NCI-H146 treated with DMSO at 0.1 percent for 48 hours (cell line): ENCODE measurements at regions not wholly inside any gene's neighbourhood (a gene's known extent, or its start where the extent isn't known, plus 50 kb on each side); places are given as distances from the start of the nearest gene placed in this dataset.
"Not testable (repeated sequence)": the region's sequence is repeated elsewhere in the genome, so short reads cannot be mapped to it uniquely, and the experiment has no call there.

Source experiments
- DNase-seq: peaks from one replicate; lab custom pipeline; 2025; ENCODE audit not compliant: unreplicated experiment; lab: John Stamatoyannopoulos, UW

DNA sequence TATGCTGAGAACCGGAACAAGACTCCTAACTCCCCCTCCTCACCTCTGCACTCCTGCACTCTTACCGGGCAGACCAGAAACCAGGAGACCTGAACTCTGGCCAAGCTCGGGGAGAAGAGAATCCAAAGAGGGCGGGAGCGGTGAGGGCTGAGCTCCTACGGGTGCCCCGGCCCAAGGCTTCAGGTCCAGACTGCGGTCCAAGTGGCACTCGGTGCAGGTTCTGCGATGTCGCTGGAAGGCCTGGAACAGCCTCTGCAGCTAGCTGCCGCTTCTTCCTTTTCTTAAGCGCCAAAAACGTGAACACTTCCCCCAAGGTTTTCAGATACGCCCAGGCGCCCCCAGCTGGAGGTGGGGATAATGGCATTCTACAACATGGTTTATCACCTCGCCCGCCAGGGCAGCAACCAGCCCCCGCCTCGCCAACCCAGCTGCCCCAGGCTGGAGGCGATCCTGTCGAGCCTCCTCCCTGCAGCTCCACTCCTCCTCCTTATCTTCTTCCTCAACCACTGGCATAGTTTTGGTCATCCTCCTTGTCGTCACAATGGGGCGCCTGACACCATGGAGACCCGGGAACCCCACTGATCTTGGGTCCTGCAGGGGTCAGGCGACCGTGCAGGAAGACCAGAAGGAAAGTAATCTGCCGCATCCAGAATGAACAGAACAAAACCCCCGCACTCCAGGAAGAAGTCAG, 1735.9 kb downstream of the TP53TG3F start:
- no peak for DNase-seq

DNA sequence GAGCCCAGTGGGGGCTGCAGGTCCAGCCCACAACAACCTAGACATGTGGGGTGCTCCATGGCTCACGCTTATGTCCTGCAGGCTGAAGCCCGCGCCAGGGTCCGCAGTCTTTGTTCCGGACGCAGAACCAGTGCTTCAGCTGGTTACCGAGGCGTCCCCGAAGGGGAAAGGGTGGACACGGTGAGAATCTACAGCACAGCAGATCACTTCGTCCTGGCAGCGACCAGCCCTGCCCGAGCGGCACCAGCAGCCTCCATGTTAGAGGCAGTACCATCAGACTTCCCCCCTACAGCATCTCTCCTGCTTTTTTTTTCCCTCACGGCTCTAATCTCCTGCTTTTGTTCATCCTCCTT, 1736.4 kb downstream of the TP53TG3F start:
- no peak for DNase-seq

DNA sequence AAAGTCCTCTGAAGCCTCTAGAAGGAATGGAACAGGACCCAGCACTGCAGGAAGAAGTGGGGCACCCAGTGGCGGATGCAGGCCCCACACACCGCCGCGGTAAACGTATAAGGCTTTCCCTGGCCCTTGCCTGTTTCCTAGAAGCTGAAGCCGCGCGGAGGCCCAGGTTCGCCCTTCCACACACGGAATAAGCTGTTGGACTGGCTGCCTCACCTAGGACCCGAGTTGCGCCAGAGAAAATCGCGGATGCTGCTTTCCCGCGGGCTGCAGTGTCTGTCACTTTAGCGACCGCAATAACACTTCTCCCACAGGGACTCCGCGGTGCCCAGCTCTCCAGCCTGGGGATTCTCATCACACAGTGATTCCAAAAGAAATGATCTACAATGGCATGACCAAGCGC, 1736.9 kb downstream of the TP53TG3F start:
- DNase-seq = no peak

DNA sequence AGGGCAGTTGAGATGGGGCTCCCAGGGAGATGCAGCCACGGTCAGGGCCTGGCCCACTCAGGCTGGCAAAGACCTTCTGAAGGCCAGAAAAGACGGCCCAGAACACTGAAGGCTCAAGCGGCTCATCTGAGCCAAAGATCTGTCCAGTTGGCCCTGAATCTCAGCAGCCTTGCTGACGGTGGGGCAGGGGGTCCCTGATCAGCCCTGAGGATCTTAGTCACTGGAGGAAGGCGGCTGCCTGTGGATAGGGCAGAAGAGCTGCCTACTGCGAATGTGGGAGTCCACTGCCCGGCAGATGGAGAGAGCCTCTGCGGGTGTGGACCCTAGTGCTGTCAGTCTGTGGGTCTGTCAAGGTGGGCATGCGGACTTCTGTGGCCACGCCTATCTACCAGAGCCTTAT, 1738.2 kb downstream of the TP53TG3F start:
- no peak for DNase-seq

DNA sequence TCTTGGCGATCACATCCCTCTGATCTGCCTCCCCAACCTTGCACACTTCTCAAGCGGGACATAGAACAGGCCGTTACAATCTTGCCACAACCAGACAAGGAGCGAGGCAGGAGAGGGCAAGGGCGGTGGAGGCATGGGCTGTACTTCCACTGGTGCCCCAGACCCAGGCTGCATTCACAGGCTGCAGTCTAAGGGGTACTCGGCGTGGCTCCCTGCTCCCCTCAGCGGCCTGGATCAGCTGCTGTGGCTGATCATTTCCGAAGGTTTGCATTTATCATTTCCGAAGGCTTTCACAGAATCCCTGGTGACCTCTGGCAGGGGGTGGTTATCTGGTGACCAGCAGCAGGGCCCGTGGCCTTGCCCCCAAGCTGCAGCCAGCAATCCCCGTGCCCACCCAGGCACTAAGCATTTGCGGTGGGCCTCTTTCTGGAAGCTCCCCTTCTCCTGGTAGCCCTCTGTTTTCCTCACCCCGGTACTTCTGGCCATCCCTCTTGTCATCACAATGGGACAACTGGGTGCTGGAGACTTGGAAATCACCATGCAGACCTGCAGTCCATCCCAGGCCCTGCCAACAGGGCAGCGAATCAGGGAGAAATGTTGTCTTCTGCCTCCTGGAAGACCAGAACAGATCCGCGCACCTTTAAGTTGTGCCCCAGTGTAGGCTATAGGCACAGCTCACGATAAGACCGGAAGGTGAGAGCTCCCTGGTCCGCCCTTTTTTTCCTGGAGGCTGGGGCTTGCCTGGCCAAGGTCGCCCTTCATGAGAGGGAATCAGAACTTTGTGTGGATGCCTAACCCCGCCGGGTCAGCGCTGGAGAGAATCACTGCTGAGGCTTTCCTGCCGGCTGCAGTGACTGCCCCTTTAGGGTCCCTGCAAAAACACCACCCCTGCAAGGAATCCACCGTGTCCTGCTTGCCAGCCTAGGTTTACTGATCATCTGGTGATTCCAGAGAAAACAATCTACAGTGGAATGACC, 1739.1 kb downstream of the TP53TG3F start:
- DNase-seq = no peak

DNA sequence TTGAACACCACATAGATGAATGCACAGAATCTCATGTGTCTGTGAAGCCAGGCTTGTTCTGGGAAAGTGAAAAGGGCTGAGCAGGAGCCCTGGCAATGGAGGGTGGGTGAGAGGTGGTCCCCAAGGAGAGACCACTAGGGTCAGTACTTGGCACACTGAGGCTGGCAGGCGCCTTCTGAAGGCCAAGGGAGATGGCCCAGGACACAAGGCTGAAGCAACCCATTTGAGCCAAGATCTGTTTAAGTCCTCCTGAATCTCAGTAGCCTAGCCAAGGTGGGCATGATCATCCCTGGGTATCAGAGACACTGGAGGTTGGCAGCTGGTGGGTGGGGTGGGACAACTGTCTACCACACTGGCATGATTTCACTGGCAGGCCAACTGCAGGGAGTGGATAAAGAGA, 1741.2 kb downstream of the TP53TG3F start:
- no peak for DNase-seq

DNA sequence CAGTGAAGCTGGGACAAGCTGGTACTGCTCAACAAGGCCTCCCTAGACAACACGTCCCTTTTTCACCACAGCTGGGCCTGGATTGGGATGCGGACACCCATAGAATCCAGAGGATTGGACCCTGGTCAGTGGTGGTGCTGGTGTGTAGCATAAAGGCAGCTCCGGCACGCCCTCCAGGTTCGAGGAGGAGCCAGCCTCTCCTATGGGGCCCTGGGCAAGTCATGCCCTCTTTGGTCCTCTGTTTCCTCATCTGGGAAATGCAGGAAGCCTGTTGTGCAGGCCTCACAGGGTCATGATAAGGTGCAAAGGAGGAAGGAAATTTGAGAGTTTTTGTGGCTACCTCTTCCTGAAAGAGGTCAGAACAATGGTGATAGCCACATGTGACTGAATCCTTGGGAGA, 1741.7 kb downstream of the TP53TG3F start:
- DNase-seq = no peak

DNA sequence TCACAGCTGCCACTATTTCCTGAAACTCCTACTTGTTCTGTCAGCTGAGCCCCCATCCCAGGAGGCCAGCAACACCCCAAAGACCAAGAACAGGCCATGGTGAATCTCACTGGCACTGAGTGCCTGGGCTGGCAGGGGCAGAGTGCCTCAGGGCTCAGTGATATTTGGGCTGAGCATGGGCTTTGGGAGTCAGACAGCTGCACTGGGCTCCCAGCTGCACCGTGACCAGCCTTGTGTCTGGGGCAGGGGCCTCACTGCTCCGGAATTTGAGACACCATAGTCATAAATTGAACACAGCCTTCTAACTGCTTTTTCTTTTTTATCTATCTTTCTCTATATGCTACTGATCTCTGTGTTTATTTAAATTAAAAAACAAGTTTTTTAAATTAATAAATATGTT, 1744.2 kb downstream of the TP53TG3F start:
- DNase-seq = no peak

DNA sequence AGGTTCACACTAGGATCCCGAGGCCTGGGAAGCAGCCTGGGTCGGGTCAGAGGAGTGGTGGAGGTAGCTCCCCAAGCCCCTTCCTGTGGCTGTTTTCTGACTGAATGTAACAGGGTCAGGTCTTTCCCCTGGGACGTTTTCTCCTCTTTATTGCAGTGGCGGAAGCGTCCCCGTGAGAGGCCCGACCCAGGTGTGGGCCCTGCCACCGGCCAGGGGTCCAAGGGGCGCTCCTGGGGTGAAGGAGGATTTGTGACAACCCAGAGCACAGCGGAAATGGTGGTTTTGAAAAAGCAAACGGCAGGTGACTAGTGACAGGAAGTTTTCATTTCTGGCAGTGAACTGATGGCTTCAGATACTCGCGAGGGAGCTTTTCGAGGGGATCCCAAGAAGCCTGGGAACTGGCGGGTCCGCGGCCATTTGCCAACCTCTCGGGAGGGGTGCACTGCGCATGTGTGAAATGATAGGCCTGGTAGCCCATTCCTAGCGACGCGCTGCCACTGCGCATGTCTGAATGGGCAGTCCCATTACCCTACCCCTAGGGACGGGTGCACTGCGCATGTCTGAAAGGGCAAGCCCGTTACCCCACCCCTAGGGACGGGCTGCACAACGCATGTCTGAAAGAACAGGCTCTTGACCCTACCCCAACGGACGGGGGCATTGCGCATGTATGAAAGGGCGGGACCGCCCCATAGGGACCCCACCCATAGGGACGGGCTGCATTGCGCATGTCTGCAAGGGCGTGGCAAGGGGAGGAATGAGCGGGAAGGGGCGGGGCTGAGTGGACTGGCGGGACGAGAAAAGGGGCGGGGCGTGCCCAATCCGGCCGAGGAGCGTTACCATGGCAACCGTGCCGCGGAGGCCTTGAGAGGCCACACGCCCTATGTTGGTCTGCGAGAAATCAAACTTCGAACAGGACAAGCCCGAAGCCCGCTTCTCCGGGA, 1747.9 kb downstream of the TP53TG3F start:
- DNase-seq = no peak

DNA sequence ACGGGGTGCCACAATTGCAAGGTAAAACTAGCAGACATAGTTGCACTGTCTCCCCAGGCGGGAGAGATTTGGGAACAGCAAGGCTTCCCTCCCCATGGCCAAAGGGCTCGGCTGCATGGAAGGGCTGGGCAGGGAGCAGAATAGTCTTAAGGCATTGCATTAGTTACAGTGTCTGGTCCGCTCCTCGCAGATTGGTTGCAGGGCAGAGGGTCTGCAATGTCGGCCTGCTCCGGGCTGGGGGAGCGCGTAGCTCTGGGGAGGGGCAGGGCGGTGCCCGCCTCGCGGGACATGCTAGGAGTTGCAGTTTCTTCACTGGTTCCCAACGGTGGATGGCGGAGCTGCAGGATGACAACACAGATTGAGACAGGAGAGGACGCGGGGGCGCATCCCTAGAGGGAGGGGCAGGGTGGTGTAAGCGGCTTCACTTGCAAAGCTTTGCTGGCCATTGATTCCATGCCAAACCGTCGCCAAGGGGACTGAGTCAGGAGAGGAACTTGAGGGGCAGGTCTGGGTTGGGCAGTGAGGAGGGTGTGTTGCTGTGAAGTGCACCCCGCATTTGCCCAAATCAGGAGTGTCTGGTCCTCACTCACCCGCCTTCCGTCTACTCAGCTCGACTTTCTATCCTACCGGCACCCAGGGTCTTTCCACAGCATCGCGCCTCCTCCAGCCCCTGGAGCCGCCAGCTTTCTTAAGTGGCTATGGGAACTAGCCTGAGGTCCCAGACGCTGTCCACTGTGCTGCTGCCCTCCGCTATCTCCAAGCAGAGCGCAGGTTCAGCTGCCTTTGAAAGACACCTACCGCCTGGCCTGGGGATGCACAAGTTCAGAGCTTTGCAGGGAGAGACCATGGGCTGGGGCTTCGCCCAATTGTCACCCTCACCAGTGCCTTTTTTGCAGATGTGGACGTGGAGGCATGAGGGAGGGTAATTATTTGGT, 1748.9 kb downstream of the TP53TG3F start:
- no peak for DNase-seq

DNA sequence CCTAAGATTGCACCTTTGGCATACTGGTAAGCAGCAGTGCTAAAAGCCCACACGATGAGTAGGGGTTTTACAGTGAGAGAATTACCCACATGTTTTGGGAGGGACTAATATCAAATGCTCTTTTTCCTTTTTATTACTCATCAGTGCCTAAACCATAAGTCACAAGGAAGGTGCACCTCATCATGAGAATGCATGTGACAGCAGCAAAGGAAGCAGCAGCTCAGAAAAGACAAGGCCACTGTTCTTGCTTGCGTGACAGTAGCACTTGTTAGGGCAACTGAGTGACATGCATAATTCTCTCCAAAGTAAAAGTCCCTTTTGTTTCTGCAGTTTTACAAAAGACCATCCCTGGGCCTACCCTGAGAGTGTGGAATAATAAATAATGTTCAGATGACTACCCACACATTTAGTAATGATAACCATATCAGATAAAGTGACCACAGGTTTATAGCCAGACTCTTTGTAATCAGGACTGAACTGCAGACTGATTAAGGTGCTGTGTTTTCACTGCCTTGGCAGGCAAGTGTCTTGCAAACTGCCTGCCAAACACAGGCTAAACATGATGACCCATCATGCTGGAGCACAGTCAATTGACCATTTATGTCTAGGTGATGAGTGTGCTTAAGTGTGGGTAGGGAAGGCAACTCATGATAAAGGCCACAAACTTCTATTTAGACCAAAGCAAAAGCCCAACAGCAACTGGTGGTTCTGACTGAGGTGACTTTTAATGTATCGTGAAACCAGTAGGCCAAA, 1751.4 kb downstream of the TP53TG3F start:
- no peak for DNase-seq

DNA sequence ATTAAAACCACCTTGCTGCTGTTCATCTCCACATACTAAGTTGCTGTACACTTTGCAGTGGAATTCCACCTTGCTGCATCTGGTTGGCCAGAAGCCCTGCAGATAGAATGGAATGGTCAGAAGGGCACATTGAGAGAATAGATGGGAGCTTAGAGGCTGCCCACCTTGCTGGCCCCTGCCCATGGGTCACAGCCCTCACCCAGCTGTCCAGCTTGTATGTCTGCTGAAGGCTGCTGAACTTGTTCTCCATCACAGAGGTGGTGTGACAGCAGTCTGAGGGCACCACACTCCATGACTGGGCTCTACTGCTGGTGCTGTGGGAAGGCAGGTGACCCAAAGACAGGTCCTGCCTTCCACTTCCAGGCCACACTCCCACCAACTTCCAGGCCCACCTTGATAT, 1755.4 kb downstream of the TP53TG3F start:
- DNase-seq = no peak

DNA sequence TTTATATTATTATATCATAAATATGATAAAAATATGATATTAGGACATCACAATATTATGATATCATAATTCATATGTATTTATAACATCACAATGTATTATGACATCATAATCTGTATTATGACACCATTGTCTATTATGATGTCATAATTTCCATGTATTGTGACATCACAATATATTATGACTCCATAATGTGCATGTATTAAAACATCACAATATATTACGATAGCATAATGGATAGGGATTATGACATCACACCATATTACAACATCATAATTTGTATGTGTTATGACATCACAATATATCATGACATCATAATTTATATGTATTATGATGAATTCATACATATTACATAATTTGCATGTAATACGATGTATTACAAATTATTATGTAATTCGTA, 1755.9 kb downstream of the TP53TG3F start:
- DNase-seq = no peak

DNA sequence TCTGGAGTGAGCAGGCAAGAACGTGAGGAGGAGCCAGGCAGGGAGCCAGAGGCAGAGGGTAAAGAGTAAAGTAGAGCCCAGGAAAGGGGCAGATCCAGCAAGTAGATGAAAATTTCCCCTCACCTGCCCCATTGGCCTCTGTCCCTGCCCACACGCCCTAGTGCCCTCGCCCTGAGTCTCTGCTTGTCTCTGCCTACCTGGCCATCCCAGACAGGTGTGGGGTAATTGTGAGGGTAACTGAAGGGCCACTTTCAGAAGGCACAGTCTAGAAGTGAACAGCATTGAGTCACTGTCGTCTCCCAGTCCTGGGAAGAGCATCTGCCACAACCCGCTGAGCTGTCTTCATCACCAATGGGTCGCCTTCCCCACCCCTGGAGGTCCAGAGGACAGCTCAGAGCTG, 1756.8 kb downstream of the TP53TG3F start:
- not testable (repeated sequence) for DNase-seq

DNA sequence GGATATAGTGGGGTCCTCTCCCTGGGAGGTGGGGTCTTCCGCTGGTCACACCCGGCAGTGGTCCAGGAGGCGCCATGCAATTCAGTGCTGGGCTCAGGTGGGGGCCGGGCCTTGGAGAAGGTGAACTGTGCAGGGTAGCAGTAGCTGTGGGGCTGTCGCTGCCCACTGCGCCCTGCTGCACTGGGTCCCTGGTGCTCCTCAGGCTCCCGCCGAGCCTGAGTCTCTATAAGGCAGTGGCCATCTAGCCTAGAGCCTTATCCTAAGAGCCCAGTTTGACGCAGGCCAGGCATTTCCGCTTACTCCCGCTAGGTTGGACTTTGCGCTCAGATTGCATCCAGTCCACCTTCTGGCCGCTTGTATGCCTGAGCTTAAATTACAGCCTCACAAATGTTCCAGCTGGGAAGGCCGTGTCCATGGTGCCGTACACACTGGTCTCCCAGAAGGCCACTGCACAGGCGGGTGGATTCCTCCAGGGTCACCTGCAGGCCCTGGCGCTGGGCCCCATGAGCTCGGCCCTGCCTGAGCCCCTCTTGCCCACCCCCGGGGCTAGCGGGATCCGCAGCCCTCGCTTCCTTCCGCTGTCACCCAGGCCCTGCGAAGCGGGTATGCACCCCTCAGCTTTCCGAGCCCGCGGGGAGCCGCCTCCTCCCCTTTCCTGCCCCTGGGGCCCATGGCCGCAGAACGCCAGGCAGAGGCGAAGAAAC, 1762.2 kb downstream of the TP53TG3F start:
- DNase-seq = no peak

DNA sequence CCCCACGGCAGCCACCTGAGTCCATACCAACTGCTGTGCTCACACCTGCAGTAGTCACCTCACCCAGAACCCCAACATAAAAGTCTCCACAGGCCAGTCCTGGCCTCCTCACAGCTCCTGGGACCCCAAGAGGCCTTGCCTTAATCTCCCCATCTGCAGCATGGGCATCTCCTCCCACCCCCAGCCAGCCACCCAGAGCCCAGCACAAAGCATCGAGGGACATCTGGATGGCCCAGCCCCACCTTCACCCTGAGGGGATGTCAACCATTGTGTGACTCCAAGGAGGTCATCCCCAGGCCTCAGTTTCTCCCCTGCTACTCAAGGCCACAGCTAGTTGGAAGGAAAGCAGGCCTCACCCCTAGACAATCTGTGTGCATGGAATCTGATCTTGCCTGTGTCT, 1775.3 kb downstream of the TP53TG3F start:
- DNase-seq = no peak

DNA sequence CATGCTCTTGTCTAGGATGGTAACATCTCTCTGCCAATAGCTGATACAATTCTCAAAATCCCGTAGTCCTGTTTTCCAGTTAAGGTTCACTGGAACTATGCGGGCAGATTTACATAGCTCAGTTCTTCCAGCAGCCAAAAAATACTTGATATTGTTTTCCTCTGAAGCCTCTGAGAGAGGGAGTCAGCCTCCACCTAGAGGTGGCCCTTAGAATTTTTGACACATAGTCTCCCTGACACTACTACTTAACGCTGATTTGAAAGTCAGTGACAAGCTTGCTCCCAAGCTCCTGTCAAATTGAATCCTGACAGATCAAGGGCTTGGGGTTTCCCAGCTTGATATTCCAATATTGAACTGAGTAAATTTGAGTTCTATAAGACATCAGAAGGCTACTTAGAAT, 1780.1 kb downstream of the TP53TG3F start:
- no peak for DNase-seq

DNA sequence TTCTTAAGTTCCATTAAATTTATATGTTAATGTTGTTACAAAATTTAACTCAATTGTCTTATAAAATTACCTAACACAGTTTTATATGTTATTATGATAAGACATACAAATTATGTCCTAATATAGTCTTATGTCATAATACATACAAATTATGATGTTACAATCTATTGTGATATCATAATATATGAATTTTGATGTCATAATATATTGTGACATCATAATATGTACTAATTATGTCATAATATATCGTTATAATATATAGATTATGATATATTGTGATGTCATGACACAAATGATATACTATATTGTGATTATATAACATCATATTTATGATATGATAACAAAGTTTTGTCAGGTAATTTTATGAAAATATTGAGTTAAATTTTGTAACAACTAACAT, 1789.6 kb downstream of the TP53TG3F start:
- no peak for DNase-seq

DNA sequence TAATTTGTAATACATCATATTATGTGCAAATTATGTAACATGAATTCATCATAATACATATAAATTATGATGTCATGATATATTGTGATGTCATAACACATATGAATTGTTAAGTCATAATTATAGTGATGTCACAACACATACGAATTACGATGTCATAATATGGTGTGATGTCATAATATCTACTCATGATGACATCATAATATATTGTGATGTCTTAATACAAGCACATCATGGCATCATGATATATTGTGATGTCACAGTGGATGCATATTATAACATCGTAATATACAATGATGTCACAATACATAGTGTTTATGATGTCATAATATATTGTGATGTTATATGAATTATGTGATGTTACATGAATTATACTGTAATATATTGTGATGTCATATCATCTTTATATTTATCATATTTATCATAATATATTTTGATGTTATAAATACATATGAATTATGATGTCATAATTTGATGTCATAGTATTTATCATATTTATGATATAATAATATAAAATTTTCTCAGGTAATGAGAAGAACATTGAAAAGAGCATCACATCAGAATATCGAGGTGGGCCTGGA, 1793.0 kb downstream of the TP53TG3F start:
- DNase-seq = no peak
